Hypothalamus (tissue), 51 donors: ENCODE measurements at regions not wholly inside any gene's neighbourhood (a gene's known extent, or its start where the extent isn't known, plus 50 kb on each side); places are given as distances from the start of the nearest gene placed in this dataset.
A peak's percentile ranks its signal among the peaks of the same experiment; 100 is the strongest.
"Not testable (repeated sequence)": the region's sequence is repeated elsewhere in the genome, so short reads cannot be mapped to it uniquely, and the experiment has no call there.

Source experiments
- DNase-seq, 51 donors: peaks; one replicate each; lab custom pipeline; 2025; lab: John Stamatoyannopoulos, UW

- DNase-seq: no peak
These were observed 606.0 kb upstream of the PITX2 start for GRCh38 chr4:111228874-111229273.

- no peak for DNase-seq
These were observed 607.4 kb upstream of the PITX2 start for GRCh38 chr4:111230265-111230664.

GRCh38 chr4:111231281-111231680, 608.4 kb upstream of the PITX2 start:
- no peak for DNase-seq

- no peak for DNase-seq
These were observed 612.1 kb upstream of the PITX2 start for GRCh38 chr4:111234939-111235338.

- no peak for DNase-seq
These were observed 641.0 kb upstream of the PITX2 start for GRCh38 chr4:111263836-111264235.

- no peak for DNase-seq
These were observed 644.1 kb upstream of the PITX2 start for GRCh38 chr4:111266937-111267336.

GRCh38 chr4:111267786-111268185, 644.9 kb upstream of the PITX2 start:
- DNase-seq: no peak

GRCh38 chr4:111268769-111269414, 646.0 kb upstream of the PITX2 start:
- no peak for DNase-seq

GRCh38 chr4:111269439-111269838, 646.6 kb upstream of the PITX2 start:
- DNase-seq: no peak

- DNase-seq: no peak
These were observed 651.2 kb upstream of the PITX2 start for GRCh38 chr4:111274060-111274459.

GRCh38 chr4:111274486-111274885, 651.6 kb upstream of the PITX2 start:
- no peak for DNase-seq

GRCh38 chr4:111281219-111281618, 658.3 kb upstream of the PITX2 start:
- DNase-seq: no peak

- no peak for DNase-seq
These were observed 659.2 kb upstream of the PITX2 start for GRCh38 chr4:111282035-111282434.

GRCh38 chr4:111283066-111283677, 660.3 kb upstream of the PITX2 start:
- peak in 21 of 51 donors; percentile 0 to 39 (median 6) for DNase-seq

- DNase-seq: no peak
These were observed 673.6 kb upstream of the PITX2 start for GRCh38 chr4:111296466-111296865.

- DNase-seq: no peak
These were observed 680.9 kb upstream of the PITX2 start for GRCh38 chr4:111303806-111304205.

GRCh38 chr4:111323496-111323895, 700.6 kb upstream of the PITX2 start:
- DNase-seq: no peak

GRCh38 chr4:111323916-111324315, 701.0 kb upstream of the PITX2 start:
- no peak for DNase-seq

- no peak for DNase-seq
These were observed 703.6 kb upstream of the PITX2 start for GRCh38 chr4:111326450-111326849.

- DNase-seq: no peak
These were observed 707.9 kb upstream of the PITX2 start for GRCh38 chr4:111330786-111331185.

- DNase-seq: no peak
These were observed 711.5 kb upstream of the PITX2 start for GRCh38 chr4:111334361-111334760.

- DNase-seq: not testable (repeated sequence)
These were observed 714.5 kb upstream of the PITX2 start for GRCh38 chr4:111337186-111337876.
